Omental fat pad (tissue), 3 donors: ENCODE measurements at regions not wholly inside any gene's neighbourhood (a gene's known extent, or its start where the extent isn't known, plus 50 kb on each side); places are given as distances from the start of the nearest gene placed in this dataset.

Experiments
- ATAC-seq: fragments of 150-250 bp; one replicate; pipeline ENCODE4 v1.9.1; 2016; ENCODE audit warnings: mild to moderate bottlenecking, moderate library complexity; ENCODE audit not compliant: low FRiP score
- DNase-seq: peaks from one replicate; pipeline ENCODE4 v3.0.0-alpha.2; 2019; ENCODE audit warnings: low spot score
- CTCF ChIP-seq, 3 donors: fragments of 450-650 bp; IDR thresholded peaks; one replicate each; pipeline ENCODE4 v1.5.1; 2016 to 2017; ENCODE audit warnings: antibody characterized with exemption in 3 of 3, mild to moderate bottlenecking in 3 of 3, moderate library complexity in 2 of 3

GRCh38 chr4:176563591-176563990, 229.1 kb downstream of the VEGFC start:
- DNase-seq: no peak
- ATAC-seq: no peak
- TF ChIP-seq CTCF (IDR thresholded peaks at IDR 0.05): no peak

- ATAC-seq (no peak), DNase-seq (no peak)
- no peak for TF ChIP-seq CTCF (IDR thresholded peaks at IDR 0.05)
These were observed 227.7 kb downstream of the VEGFC start for GRCh38 chr4:176565049-176565448.

GRCh38 chr4:176566769-176567168, 226.0 kb downstream of the VEGFC start:
- DNase-seq: no peak
- ATAC-seq: no peak
- TF ChIP-seq CTCF (IDR thresholded peaks at IDR 0.05): no peak

DNA sequence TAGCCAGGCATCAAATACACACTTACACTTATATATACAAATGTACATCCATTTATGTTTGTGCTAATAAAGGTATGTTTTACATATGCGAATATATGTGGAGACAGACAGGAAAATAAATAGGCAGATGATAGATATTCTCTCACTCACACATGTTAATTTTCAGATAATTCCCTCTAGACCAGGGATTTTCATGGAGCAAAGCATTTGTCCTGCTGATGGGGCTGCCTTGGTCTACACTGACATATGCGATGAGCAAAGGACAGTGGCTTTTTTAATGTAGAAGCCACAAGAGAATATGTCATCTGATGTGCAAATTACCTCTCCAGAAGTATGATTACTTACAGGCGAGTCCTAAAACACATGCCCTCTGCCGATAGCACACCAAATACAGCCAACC, 224.5 kb downstream of the VEGFC start:
- DNase-seq (no peak), ATAC-seq (no peak)
- no peak for TF ChIP-seq CTCF (IDR thresholded peaks at IDR 0.05)

GRCh38 chr4:176569301-176569700, 223.4 kb downstream of the VEGFC start:
- ATAC-seq (no peak), DNase-seq (no peak)
- no peak for TF ChIP-seq CTCF (IDR thresholded peaks at IDR 0.05)

GRCh38 chr4:176571206-176571605, 221.5 kb downstream of the VEGFC start:
- no peak for TF ChIP-seq CTCF (IDR thresholded peaks at IDR 0.05)
- DNase-seq: no peak
- no peak for ATAC-seq

DNA sequence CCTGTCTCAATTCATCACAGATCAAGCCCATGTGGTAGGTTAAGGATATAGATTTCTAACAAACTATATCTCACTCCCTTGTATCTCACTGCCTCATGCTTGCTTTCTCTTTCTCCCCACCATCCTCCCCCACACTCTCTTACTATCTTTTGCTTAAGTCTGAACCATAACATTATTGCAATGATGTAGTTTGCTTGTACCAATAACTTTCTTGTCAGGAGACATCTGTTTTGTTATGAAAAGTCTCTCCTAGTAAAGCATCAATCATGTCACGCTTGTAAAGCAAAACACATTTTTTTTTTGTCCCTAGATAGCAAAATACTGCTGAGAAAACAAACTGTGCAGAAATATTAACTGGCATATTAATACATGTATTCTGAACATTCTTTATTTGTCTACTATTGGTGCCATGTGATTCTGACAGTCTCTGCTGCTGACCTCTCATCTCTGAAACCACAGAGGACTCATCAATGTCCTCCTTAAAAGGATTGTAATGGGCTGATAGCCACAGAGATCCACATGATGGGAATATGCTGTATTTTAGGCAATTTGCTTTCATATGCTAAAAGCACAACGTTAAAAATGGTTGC, 217.5 kb downstream of the VEGFC start:
- ATAC-seq (no peak), DNase-seq (no peak)
- TF ChIP-seq CTCF (IDR thresholded peaks at IDR 0.05): no peak
